Parathyroid adenoma (tissue), 2 donors: ENCODE measurements at regions not wholly inside any gene's neighbourhood (a gene's known extent, or its start where the extent isn't known, plus 50 kb on each side); places are given as distances from the start of the nearest gene placed in this dataset.

Experiments used
- H2AFZ ChIP-seq: fragments of 300-600 bp; sonication (generic); one replicate; pipeline ENCODE4 v1.7.0; 2017; ENCODE audit warnings: antibody characterized with exemption, mild to moderate bottlenecking
- H3K27ac ChIP-seq: fragments of 300-600 bp; sonication (generic); one replicate; pipeline ENCODE4 v1.7.0; 2017
- H3K27me3 ChIP-seq: fragments of 300-600 bp; sonication (generic); one replicate; pipeline ENCODE4 v1.7.0; 2017; ENCODE audit warnings: low read length; ENCODE audit not compliant: control insufficient read depth, insufficient read depth
- H3K36me3 ChIP-seq: fragments of 300-600 bp; sonication (generic); one replicate; pipeline ENCODE4 v1.7.0; 2017; ENCODE audit warnings: low read length; ENCODE audit not compliant: control insufficient read depth, insufficient read depth
- H3K4me1 ChIP-seq: fragments of 300-600 bp; sonication (generic); one replicate; pipeline ENCODE4 v1.7.0; 2017; ENCODE audit warnings: control low read depth
- H3K4me2 ChIP-seq: fragments of 300-600 bp; sonication (generic); one replicate; pipeline ENCODE4 v1.7.0; 2017; ENCODE audit warnings: low read length
- H3K4me3 ChIP-seq: fragments of 300-600 bp; sonication (generic); one replicate; pipeline ENCODE4 v1.7.0; 2017; ENCODE audit warnings: low read depth, low read length
- H3K79me2 ChIP-seq: fragments of 300-600 bp; sonication (generic); one replicate; pipeline ENCODE4 v1.7.0; 2017; ENCODE audit warnings: control low read depth
- H3K9ac ChIP-seq: fragments of 300-600 bp; sonication (generic); one replicate; pipeline ENCODE4 v1.7.0; 2017; ENCODE audit warnings: mild to moderate bottlenecking
- H3K9me3 ChIP-seq: fragments of 300-600 bp; sonication (generic); one replicate; pipeline ENCODE4 v1.7.0; 2017; ENCODE audit warnings: low read length; ENCODE audit not compliant: control insufficient read depth
- TF ChIP-seq, protein P1 (sequence below): fragments of 300-600 bp; sonication (generic); IDR thresholded peaks from one replicate; pipeline ENCODE4 v1.7.0; 2017; ENCODE audit warnings: antibody characterized with exemption, mild to moderate bottlenecking
- donor health status: primary hyperparathyroidism.

DNA sequence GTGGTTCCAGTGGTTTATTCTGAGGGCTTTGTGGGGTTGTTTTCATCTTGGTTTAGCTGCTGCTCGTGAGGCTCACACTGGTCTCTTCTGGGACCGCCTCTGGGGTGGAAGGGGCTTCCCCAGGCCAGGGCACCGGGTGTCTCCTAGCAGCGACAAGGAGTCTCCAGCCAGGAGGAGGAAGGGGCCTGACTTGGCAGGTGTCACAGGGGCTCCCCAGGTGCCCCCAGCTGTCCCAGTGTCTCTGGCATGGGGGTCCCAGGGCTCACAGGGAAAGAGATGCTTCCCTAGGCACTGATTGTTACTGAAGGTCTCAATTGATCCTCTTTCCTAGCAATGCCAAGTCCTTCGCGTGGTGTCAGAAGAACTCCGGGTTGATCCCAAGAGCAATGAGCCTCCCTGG lies 241.1 kb upstream of the IRX4 start:
- no peak overlapping the region for H2AFZ ChIP-seq
- TF ChIP-seq, protein P1, sequence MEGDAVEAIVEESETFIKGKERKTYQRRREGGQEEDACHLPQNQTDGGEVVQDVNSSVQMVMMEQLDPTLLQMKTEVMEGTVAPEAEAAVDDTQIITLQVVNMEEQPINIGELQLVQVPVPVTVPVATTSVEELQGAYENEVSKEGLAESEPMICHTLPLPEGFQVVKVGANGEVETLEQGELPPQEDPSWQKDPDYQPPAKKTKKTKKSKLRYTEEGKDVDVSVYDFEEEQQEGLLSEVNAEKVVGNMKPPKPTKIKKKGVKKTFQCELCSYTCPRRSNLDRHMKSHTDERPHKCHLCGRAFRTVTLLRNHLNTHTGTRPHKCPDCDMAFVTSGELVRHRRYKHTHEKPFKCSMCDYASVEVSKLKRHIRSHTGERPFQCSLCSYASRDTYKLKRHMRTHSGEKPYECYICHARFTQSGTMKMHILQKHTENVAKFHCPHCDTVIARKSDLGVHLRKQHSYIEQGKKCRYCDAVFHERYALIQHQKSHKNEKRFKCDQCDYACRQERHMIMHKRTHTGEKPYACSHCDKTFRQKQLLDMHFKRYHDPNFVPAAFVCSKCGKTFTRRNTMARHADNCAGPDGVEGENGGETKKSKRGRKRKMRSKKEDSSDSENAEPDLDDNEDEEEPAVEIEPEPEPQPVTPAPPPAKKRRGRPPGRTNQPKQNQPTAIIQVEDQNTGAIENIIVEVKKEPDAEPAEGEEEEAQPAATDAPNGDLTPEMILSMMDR = no peak
- H3K79me2 ChIP-seq = no peaks in the 10 kb centered on the region
- no peak overlapping the region for H3K9ac ChIP-seq
- no peak overlapping the region for H3K4me2 ChIP-seq
- no peaks in the 10 kb centered on the region for H3K36me3 ChIP-seq
- no peak overlapping the region for H3K27ac ChIP-seq
- H3K27me3 ChIP-seq = no peaks in the 10 kb centered on the region
- no peaks in the 10 kb centered on the region for H3K9me3 ChIP-seq
- no peaks in the 10 kb centered on the region for H3K4me1 ChIP-seq
- H3K4me3 ChIP-seq = no peak overlapping the region

DNA sequence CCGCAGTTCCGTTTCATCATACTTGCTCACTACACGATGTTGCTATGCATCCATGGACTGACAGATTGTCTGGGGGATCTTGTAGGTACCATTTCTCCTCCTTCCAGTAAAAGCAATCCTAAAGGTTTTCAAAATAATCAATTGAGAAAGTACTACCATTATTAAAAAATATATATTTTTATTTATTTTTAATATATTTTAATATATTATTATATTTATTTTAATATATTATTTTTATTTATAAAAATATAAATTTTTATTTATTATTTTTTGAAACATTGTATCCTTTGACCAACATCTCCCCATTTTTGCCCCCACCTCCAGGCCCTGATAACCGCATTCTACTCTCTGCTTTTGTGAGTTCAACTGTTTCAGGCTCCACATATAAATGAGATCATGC lies 237.6 kb upstream of the IRX4 start:
- H3K9ac ChIP-seq = no peak overlapping the region
- H3K79me2 ChIP-seq = no peaks in the 10 kb centered on the region
- H3K4me1 ChIP-seq = no peaks in the 10 kb centered on the region
- H3K4me2 ChIP-seq = no peak overlapping the region
- H2AFZ ChIP-seq = no peak overlapping the region
- H3K27me3 ChIP-seq = no peaks in the 10 kb centered on the region
- no peak overlapping the region for H3K27ac ChIP-seq
- no peak overlapping the region for H3K4me3 ChIP-seq
- H3K9me3 ChIP-seq = no peaks in the 10 kb centered on the region
- TF ChIP-seq, protein P1 = no peak
- no peaks in the 10 kb centered on the region for H3K36me3 ChIP-seq

DNA sequence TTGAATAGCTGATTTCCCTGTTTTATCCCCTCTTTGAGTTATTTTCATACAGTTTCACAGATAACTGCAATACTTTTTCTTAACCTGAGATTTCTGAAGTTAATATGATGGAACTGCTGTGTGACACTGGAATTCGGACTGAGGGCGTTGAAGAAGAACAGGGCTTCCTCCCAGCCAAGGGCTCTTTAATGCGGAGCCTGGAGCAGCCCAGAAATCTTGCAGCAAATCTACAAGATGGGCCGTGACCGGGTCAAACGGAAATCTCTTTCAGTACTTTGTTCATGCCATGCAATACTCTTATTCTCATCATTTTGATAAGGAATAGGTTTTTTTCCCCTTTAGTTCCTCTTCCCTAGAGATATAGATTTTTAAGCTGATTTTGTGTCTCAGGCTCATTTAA lies 236.8 kb upstream of the IRX4 start:
- no peaks in the 10 kb centered on the region for H3K27me3 ChIP-seq
- H3K4me1 ChIP-seq = no peaks in the 10 kb centered on the region
- H3K79me2 ChIP-seq = no peaks in the 10 kb centered on the region
- TF ChIP-seq, protein P1 = no peak
- H3K4me2 ChIP-seq = no peak overlapping the region
- H3K9ac ChIP-seq = no peak overlapping the region
- no peaks in the 10 kb centered on the region for H3K36me3 ChIP-seq
- no peak overlapping the region for H2AFZ ChIP-seq
- H3K27ac ChIP-seq = no peak overlapping the region
- H3K9me3 ChIP-seq = no peaks in the 10 kb centered on the region
- H3K4me3 ChIP-seq = no peak overlapping the region

- no peaks in the 10 kb centered on the region for H3K27me3 ChIP-seq
- TF ChIP-seq, protein P1 = no peak
- no peak overlapping the region for H3K27ac ChIP-seq
Observed at GRCh38 chr5:2113348-2114131, 230.8 kb upstream of the IRX4 start.

More at GRCh38 chr5:2113348-2114131, 230.8 kb upstream of the IRX4 start:
- Histone ChIP-seq H3K4me2 (no peak overlapping the region), H3K9me3 (no peaks in the 10 kb centered on the region), H3K79me2 (no peaks in the 10 kb centered on the region), H2AFZ (no peak overlapping the region), H3K4me1 (no peaks in the 10 kb centered on the region), H3K36me3 (no peaks in the 10 kb centered on the region), H3K4me3 (no peak overlapping the region), H3K9ac (no peak overlapping the region)
